HCT116 (cell line): ENCODE measurements at regions not wholly inside any gene's neighbourhood (a gene's known extent, or its start where the extent isn't known, plus 50 kb on each side); places are given as distances from the start of the nearest gene placed in this dataset.

Experiments
- ATAC-seq: fragments of 200-7000 bp; cut with Tn5 transposase; 2 replicates; pipeline ENCODE4 v1.9.1; 2020; ENCODE audit warnings: mild to moderate bottlenecking, moderate library complexity
- BruUV-seq: library from RNA; stranded (reverse); fragments of 400-500 nt; replicated peaks from 2 replicates; lab custom pipeline; 2021; lab: Mats Ljungman, UMichigan
- CTCF ChIA-PET: fragments of 300-600 bp; sonication (Branson Sonifier 250); formaldehyde crosslinking; loops from one replicate; lab custom pipeline; 2021; ENCODE audit warnings: antibody characterized with exemption; lab: Charles Lee
- POLR2A ChIA-PET: fragments of 300-600, 350-600 bp; sonication (Branson Sonifier 250); formaldehyde crosslinking; loops from one replicate; lab custom pipeline; 2021; ENCODE audit warnings: antibody characterized with exemption; lab: Charles Lee
- RAD21 ChIA-PET, 2 experiments: fragments of 300-600 bp; sonication (Branson Sonifier 250); formaldehyde crosslinking; loops; one replicate each; lab custom pipeline; 2023; ENCODE audit warnings: low total read pairs in 2 of 2; ENCODE audit not compliant: uncharacterized antibody in 2 of 2, unreplicated experiment in 2 of 2, low non-redundant PET in 1 of 2; lab: Charles Lee
- DNase-seq: peaks from one replicate; pipeline ENCODE4 v3.0.0-alpha.2; 2010; ENCODE audit warnings: low read depth, low spot score
- H2AFZ ChIP-seq: fragments of 200-600 bp; shearing (Covaris generic), sonication (generic); 2 replicates; pipeline ENCODE4 v1.6.1; 2017; ENCODE audit warnings: low read depth, mixed run types, mixed read lengths, antibody characterized with exemption, low read length; ENCODE audit not compliant: poor library complexity, severe bottlenecking
- H3K27ac ChIP-seq: 2 replicates; pipeline ENCODE4 v1.5.1; 2012; ENCODE audit warnings: low read depth, low read length
- H3K27me3 ChIP-seq: fragments of 200-600 bp; sonication (generic); 2 replicates; pipeline ENCODE4 v1.6.1; 2016; ENCODE audit warnings: mixed run types, low read length, mixed read lengths; ENCODE audit not compliant: insufficient read depth
- H3K36me3 ChIP-seq, 2 experiments: fragments of 200-500 bp in 1 of 2; fragments of 200-600 bp in 1 of 2; sonication (Bioruptor generic) in 1 of 2; sonication (generic) in 1 of 2; 2 replicates each; pipeline versions ENCODE4 v1.5.1 to v1.6.1; 2014 to 2016; ENCODE audit warnings: low read length in 2 of 2, inconsistent platforms in 1 of 2, mixed read lengths in 1 of 2, mixed run types in 1 of 2; ENCODE audit not compliant: insufficient read depth in 2 of 2, control insufficient read depth in 1 of 2
- H3K4me1 ChIP-seq, 2 experiments: fragments of 200-600 bp in 1 of 2; sonication (generic) in 1 of 2; 2 replicates each; pipeline versions ENCODE4 v1.5.1 to v1.6.1; 2012 to 2017; ENCODE audit warnings: low read length in 2 of 2, inconsistent platforms in 1 of 2, mild to moderate bottlenecking in 1 of 2, mixed read lengths in 1 of 2, mixed run types in 1 of 2, moderate library complexity in 1 of 2; ENCODE audit not compliant: insufficient read depth in 2 of 2, control insufficient read depth in 1 of 2
- H3K4me2 ChIP-seq: fragments of 200-600 bp; sonication (generic); 2 replicates; pipeline ENCODE4 v1.6.1; 2017; ENCODE audit warnings: mixed run types, low read length, mixed read lengths
- H3K4me3 ChIP-seq, 2 experiments: fragments of 200-600 bp in 1 of 2; sonication (generic) in 1 of 2; replicated peaks in 1 of 2; 2 replicates each; pipeline ENCODE4 v1.5.1; 2011 to 2016; ENCODE audit warnings: low read length in 2 of 2, control low read depth in 1 of 2, low read depth in 1 of 2, mild to moderate bottlenecking in 1 of 2, mixed read lengths in 1 of 2, mixed run types in 1 of 2
- H3K79me2 ChIP-seq: fragments of 200-600 bp; sonication (generic); 2 replicates; pipeline ENCODE4 v1.6.1; 2017; ENCODE audit warnings: mild to moderate bottlenecking, mixed run types, low read length, moderate library complexity, mixed read lengths; ENCODE audit not compliant: insufficient read depth
- H3K9ac ChIP-seq: fragments of 200-600 bp; sonication (generic); 2 replicates; pipeline ENCODE4 v1.6.1; 2016; ENCODE audit warnings: low read length, mixed read lengths
- H3K9me2 ChIP-seq: fragments of 200-600 bp; sonication (generic), shearing (Covaris generic); 2 replicates; pipeline ENCODE4 v1.6.1; 2017; ENCODE audit warnings: mixed run types, mild to moderate bottlenecking, moderate library complexity; ENCODE audit not compliant: insufficient read depth
- H3K9me3 ChIP-seq, 2 experiments: fragments of 200-500 bp in 1 of 2; fragments of 200-600 bp in 1 of 2; sonication (Bioruptor generic) in 1 of 2; sonication (generic) in 1 of 2; 2 replicates each; pipeline ENCODE4 v1.6.1; 2014 to 2017; ENCODE audit warnings: low read length in 2 of 2, mixed read lengths in 2 of 2, inconsistent platforms in 1 of 2, low read depth in 1 of 2, mild to moderate bottlenecking in 1 of 2, mixed run types in 1 of 2, moderate library complexity in 1 of 2; ENCODE audit not compliant: control insufficient read depth in 1 of 2, insufficient read depth in 1 of 2
- H4K20me1 ChIP-seq: fragments of 200-600 bp; sonication (generic), shearing (Covaris generic); 2 replicates; pipeline ENCODE4 v1.6.1; 2017; ENCODE audit warnings: mixed run types, mild to moderate bottlenecking, moderate library complexity; ENCODE audit not compliant: insufficient read depth
- CBX3 ChIP-seq: IDR thresholded peaks from 2 replicates; pipeline ENCODE4 v1.6.1; 2012; ENCODE audit warnings: low read depth
- CEBPB ChIP-seq: IDR thresholded peaks from 2 replicates; pipeline ENCODE4 v1.6.1; 2012; ENCODE audit warnings: low read depth
- EGR1 ChIP-seq: IDR thresholded peaks from 2 replicates; pipeline ENCODE4 v1.6.1; 2012; ENCODE audit warnings: low read depth
- EZH2 ChIP-seq: fragments of 200-600 bp; sonication (generic); IDR thresholded peaks from 2 replicates; pipeline ENCODE4 v1.6.1; 2017; ENCODE audit warnings: antibody characterized with exemption, mixed run types
- EZH2phosphoT487 ChIP-seq: fragments of 200-600 bp; IDR thresholded peaks from 2 replicates; pipeline ENCODE4 v1.6.1; 2018; ENCODE audit warnings: antibody characterized with exemption, borderline replicate concordance
- FOSL1 ChIP-seq: IDR thresholded peaks from 2 replicates; pipeline ENCODE4 v1.6.1; 2012; ENCODE audit warnings: low read depth
- POLR2A ChIP-seq: IDR thresholded peaks from 2 replicates; pipeline ENCODE4 v1.7.0; 2011; ENCODE audit warnings: borderline replicate concordance; ENCODE audit not compliant: insufficient read depth, insufficient read length; ENCODE audit errors: extremely low read depth
- POLR2AphosphoS5 ChIP-seq: IDR thresholded peaks from 2 replicates; pipeline ENCODE4 v1.6.1; 2011; ENCODE audit warnings: mild to moderate bottlenecking, low read depth, low read length, moderate library complexity
- RAD21 ChIP-seq: IDR thresholded peaks from 2 replicates; pipeline ENCODE4 v1.6.1; 2012; ENCODE audit warnings: low read depth, mild to moderate bottlenecking
- SIN3A ChIP-seq: IDR thresholded peaks from 2 replicates; pipeline ENCODE4 v1.6.1; 2012; ENCODE audit warnings: low read depth
- SP1 ChIP-seq: IDR thresholded peaks from 2 replicates; pipeline ENCODE4 v1.6.1; 2012; ENCODE audit warnings: low read depth
- SRF ChIP-seq: IDR thresholded peaks from 2 replicates; pipeline ENCODE4 v1.6.1; 2012; ENCODE audit warnings: low read depth
- TCF7L2 ChIP-seq: IDR thresholded peaks from 2 replicates; pipeline ENCODE4 v1.7.0; 2011; ENCODE audit warnings: borderline replicate concordance, inconsistent platforms; ENCODE audit not compliant: insufficient read depth, insufficient read length; ENCODE audit errors: extremely low read depth
- ZFX ChIP-seq: fragments of 450-650 bp; IDR thresholded peaks from 2 replicates; pipeline ENCODE4 v1.6.1; 2017
- intact Hi-C: fragments of 100-400 bp; cut with micrococcal nuclease; formaldehyde crosslinking; loops from 2 replicates; pipeline ENCODE4 v1.10.0; 2022
- TF ChIP-seq, protein P1 (sequence below): IDR thresholded peaks from 2 replicates; pipeline ENCODE4 v1.6.1; 2012; ENCODE audit warnings: low read depth
- TF ChIP-seq, protein P2 (sequence below): IDR thresholded peaks from 2 replicates; pipeline ENCODE4 v1.6.1; 2011; ENCODE audit warnings: mild to moderate bottlenecking, low read length, moderate library complexity; ENCODE audit not compliant: insufficient replicate concordance; ENCODE audit errors: extremely low read depth
- TF ChIP-seq, protein P3 (sequence below), 3 experiments: fragments of 200-600 bp in 1 of 3; sonication (generic) in 1 of 3; IDR thresholded peaks in 2 of 3; conservative IDR thresholded peaks in 1 of 3; 2 replicates each; pipeline ENCODE4 v1.5.1; 2012 to 2017; ENCODE audit warnings: low read depth in 2 of 3, low read length in 2 of 3, antibody characterized with exemption in 1 of 3, borderline replicate concordance in 1 of 3, control low read depth in 1 of 3, mild to moderate bottlenecking in 1 of 3, mixed read lengths in 1 of 3, mixed run types in 1 of 3, moderate library complexity in 1 of 3; ENCODE audit not compliant: insufficient read depth in 1 of 3

DNA sequence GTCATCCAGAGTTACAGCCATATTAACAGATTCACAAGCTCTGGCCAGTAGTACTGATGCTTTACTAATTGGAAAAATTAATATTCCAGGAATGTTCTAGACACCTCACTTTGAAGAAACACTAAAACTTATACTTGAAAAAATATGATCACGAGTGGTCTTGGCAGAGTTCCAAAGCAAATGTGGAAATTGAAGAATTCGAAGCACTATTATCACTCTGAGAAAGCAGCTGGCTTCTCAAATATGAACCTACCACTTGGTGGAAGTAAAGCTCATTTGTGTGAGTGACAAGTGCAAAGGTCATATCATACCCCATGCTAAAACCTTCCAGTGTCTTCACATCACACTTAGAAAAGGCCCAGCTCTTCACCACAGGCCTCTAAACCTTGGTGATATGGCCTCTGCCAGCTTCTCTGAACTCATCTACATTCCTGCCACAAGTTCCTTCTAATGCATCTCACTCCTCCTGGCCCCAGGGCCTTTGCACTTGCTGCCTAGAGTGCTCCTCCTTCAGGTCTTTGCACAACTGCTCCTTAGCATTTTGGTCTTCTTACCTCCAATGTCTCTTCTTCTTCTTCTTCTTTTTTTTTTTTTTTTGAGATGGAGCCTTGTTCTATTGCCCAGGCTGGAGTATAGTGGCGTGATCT lies 175.7 kb upstream of the SMIM23 start:
- Histone ChIP-seq H4K20me1 (no peaks in the 10 kb centered on the region), H3K9me2 (no peaks in the 10 kb centered on the region), H3K79me2 (no peaks in the 10 kb centered on the region)
- TF ChIP-seq TCF7L2 = no peak
- no peak for TF ChIP-seq SP1
- TF ChIP-seq, protein P1, sequence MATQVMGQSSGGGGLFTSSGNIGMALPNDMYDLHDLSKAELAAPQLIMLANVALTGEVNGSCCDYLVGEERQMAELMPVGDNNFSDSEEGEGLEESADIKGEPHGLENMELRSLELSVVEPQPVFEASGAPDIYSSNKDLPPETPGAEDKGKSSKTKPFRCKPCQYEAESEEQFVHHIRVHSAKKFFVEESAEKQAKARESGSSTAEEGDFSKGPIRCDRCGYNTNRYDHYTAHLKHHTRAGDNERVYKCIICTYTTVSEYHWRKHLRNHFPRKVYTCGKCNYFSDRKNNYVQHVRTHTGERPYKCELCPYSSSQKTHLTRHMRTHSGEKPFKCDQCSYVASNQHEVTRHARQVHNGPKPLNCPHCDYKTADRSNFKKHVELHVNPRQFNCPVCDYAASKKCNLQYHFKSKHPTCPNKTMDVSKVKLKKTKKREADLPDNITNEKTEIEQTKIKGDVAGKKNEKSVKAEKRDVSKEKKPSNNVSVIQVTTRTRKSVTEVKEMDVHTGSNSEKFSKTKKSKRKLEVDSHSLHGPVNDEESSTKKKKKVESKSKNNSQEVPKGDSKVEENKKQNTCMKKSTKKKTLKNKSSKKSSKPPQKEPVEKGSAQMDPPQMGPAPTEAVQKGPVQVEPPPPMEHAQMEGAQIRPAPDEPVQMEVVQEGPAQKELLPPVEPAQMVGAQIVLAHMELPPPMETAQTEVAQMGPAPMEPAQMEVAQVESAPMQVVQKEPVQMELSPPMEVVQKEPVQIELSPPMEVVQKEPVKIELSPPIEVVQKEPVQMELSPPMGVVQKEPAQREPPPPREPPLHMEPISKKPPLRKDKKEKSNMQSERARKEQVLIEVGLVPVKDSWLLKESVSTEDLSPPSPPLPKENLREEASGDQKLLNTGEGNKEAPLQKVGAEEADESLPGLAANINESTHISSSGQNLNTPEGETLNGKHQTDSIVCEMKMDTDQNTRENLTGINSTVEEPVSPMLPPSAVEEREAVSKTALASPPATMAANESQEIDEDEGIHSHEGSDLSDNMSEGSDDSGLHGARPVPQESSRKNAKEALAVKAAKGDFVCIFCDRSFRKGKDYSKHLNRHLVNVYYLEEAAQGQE = no peak
- TF ChIP-seq CBX3 = no peak
- no peak for TF ChIP-seq SIN3A
- TF ChIP-seq, protein P2, sequence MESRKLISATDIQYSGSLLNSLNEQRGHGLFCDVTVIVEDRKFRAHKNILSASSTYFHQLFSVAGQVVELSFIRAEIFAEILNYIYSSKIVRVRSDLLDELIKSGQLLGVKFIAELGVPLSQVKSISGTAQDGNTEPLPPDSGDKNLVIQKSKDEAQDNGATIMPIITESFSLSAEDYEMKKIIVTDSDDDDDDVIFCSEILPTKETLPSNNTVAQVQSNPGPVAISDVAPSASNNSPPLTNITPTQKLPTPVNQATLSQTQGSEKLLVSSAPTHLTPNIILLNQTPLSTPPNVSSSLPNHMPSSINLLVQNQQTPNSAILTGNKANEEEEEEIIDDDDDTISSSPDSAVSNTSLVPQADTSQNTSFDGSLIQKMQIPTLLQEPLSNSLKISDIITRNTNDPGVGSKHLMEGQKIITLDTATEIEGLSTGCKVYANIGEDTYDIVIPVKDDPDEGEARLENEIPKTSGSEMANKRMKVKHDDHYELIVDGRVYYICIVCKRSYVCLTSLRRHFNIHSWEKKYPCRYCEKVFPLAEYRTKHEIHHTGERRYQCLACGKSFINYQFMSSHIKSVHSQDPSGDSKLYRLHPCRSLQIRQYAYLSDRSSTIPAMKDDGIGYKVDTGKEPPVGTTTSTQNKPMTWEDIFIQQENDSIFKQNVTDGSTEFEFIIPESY = no peak
- no peak for TF ChIP-seq ZFX
- no peak for TF ChIP-seq POLR2A
- TF ChIP-seq POLR2AphosphoS5 = no peak
- TF ChIP-seq RAD21 = no peak
- TF ChIP-seq, protein P3, sequence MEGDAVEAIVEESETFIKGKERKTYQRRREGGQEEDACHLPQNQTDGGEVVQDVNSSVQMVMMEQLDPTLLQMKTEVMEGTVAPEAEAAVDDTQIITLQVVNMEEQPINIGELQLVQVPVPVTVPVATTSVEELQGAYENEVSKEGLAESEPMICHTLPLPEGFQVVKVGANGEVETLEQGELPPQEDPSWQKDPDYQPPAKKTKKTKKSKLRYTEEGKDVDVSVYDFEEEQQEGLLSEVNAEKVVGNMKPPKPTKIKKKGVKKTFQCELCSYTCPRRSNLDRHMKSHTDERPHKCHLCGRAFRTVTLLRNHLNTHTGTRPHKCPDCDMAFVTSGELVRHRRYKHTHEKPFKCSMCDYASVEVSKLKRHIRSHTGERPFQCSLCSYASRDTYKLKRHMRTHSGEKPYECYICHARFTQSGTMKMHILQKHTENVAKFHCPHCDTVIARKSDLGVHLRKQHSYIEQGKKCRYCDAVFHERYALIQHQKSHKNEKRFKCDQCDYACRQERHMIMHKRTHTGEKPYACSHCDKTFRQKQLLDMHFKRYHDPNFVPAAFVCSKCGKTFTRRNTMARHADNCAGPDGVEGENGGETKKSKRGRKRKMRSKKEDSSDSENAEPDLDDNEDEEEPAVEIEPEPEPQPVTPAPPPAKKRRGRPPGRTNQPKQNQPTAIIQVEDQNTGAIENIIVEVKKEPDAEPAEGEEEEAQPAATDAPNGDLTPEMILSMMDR (IDR thresholded peaks at IDR 0.05 in 2 of 3, conservative IDR thresholded peaks at IDR 0.05 in 1 of 3; ENCODE audit: borderline replicate concordance in 1 of 3, insufficient read depth in 1 of 3, low read depth in 2 of 3, low read length in 2 of 3) = no peak
- TF ChIP-seq FOSL1 = no peak
- TF ChIP-seq EGR1 = no peak
- no peak for TF ChIP-seq EZH2
- TF ChIP-seq CEBPB = no peak
- no peak for TF ChIP-seq EZH2phosphoT487
- no peak for TF ChIP-seq SRF
- TF ChIP-seq, all 23 proteins: peak for 0
- Histone ChIP-seq H3K4me2 (no peak overlapping the region), H2AFZ (no peak overlapping the region), H3K9ac (no peak overlapping the region), H3K36me3 (no peaks in the 10 kb centered on the region), H3K4me3 (no peak overlapping the region), H3K27me3 (no peaks in the 10 kb centered on the region), H3K4me1 (peaks cover 0 to 9% of the 10 kb centered on the region in 2 experiments; a peak in 2 of 4 replicates), H3K27ac (no peak overlapping the region), H3K9me3 (no peaks in the 10 kb centered on the region)
- BruUV-seq = no TSS peak
- ChIA-PET RAD21 (no interaction called here), POLR2A (no interaction called here), CTCF (no interaction called here)
- ATAC-seq = no peak
- no peak for DNase-seq
- intact Hi-C loops = no loop called here
